K562 (cell line): ENCODE measurements at regions not wholly inside any gene's neighbourhood (a gene's known extent, or its start where the extent isn't known, plus 50 kb on each side); places are given as distances from the start of the nearest gene placed in this dataset.

ENCODE experiments used
- ATAC-seq: fragments of 200-7000 bp; cut with Tn5 transposase; 3 replicates; pipeline ENCODE4 v1.9.1; 2020; ENCODE audit warnings: moderate library complexity
- BruUV-seq: library from RNA; stranded (reverse); fragments of 400-500 nt; replicated peaks from 2 replicates; lab custom pipeline; 2021; lab: Mats Ljungman, UMichigan
- CTCF ChIA-PET: fragments of 300-600 bp; formaldehyde crosslinking; extraction: SDS; loops from one replicate; lab custom pipeline; 2021; ENCODE audit warnings: low intra/inter-chr PET ratio; lab: Yijun Ruan, JAX
- POLR2A ChIA-PET: fragments of 300-600, 350-650 bp; sonication (Branson Sonifier 250); formaldehyde crosslinking; extraction: SDS; loops from one replicate; lab custom pipeline; 2021; ENCODE audit warnings: antibody characterized with exemption, inconsistent platforms; lab: Yijun Ruan, JAX
- DNase-seq, 4 experiments: peaks; one replicate each; pipeline versions ENCODE4 v3.0.0 to v3.0.0-alpha.2; 2011 to 2018; ENCODE audit warnings: low spot score in 3 of 4, mixed read lengths in 3 of 4; ENCODE audit errors: extremely low read depth in 1 of 4
- FAIRE-seq: peaks from 2 replicates; lab custom pipeline; 2011; peaks lifted over from hg19 to GRCh38; lab: Jason Lieb, UNC
- H2AFZ ChIP-seq: 2 replicates; pipeline ENCODE4 v1.6.0; 2011; ENCODE audit warnings: low read depth, low read length, control low read depth, inconsistent platforms
- H3K27ac ChIP-seq: fragments of 200-600 bp; 3 replicates; pipeline ENCODE4 v1.8.0; 2011; ENCODE audit warnings: low read depth, mild to moderate bottlenecking, control low read depth, inconsistent platforms, low read length, moderate library complexity, mixed read lengths; ENCODE audit errors: extremely low read depth
- H3K27me3 ChIP-seq, 2 experiments: fragments of 300-600 bp in 1 of 2; 2 replicates in 1 of 2; 3 replicates in 1 of 2; pipeline versions ENCODE4 v1.6.0 to v1.8.0; 2011; ENCODE audit warnings: inconsistent platforms in 2 of 2, low read length in 2 of 2, mild to moderate bottlenecking in 1 of 2, mixed read lengths in 1 of 2, moderate library complexity in 1 of 2; ENCODE audit not compliant: control insufficient read depth in 2 of 2, insufficient read depth in 2 of 2
- H3K36me3 ChIP-seq: fragments of 300-600 bp; 3 replicates; pipeline ENCODE4 v1.8.0; 2011; ENCODE audit warnings: mild to moderate bottlenecking, low read length, inconsistent platforms; ENCODE audit not compliant: control insufficient read depth, insufficient read depth
- H3K4me1 ChIP-seq, 2 experiments: fragments of 200-600 bp in 1 of 2; replicated peaks in 1 of 2; 2 replicates in 1 of 2; 3 replicates in 1 of 2; pipeline versions ENCODE4 v1.5.1 to v1.8.0; 2011; ENCODE audit warnings: inconsistent platforms in 2 of 2, low read length in 2 of 2, mild to moderate bottlenecking in 1 of 2, mixed read lengths in 1 of 2, moderate library complexity in 1 of 2; ENCODE audit not compliant: control insufficient read depth in 2 of 2, insufficient read depth in 2 of 2
- H3K4me2 ChIP-seq: 2 replicates; pipeline ENCODE4 v1.6.1; 2011; ENCODE audit warnings: low read length, control low read depth, inconsistent platforms, mixed read lengths; ENCODE audit not compliant: insufficient read depth
- H3K4me3 ChIP-seq: fragments of 200-600 bp; sonication (generic), shearing (Covaris generic); 2 replicates; pipeline ENCODE4 v1.5.1; 2016; ENCODE audit warnings: control low read depth, inconsistent platforms
- H3K79me2 ChIP-seq: fragments of 200-600 bp; 3 replicates; pipeline ENCODE4 v1.8.0; 2011; ENCODE audit warnings: low read length, inconsistent platforms; ENCODE audit not compliant: control insufficient read depth, insufficient read depth
- H3K9ac ChIP-seq, 2 experiments: 2 replicates each; pipeline versions ENCODE4 v1.6.0 to v1.6.1; 2011; ENCODE audit warnings: low read depth in 2 of 2, low read length in 2 of 2, control low read depth in 1 of 2, inconsistent platforms in 1 of 2, mild to moderate bottlenecking in 1 of 2, mixed read lengths in 1 of 2; ENCODE audit not compliant: insufficient read depth in 1 of 2
- H3K9me1 ChIP-seq: one replicate; pipeline ENCODE4 v1.6.0; 2011; ENCODE audit warnings: inconsistent platforms, mild to moderate bottlenecking, low read length, moderate library complexity; ENCODE audit not compliant: control insufficient read depth, insufficient read depth
- H3K9me3 ChIP-seq: replicated peaks from 2 replicates; pipeline ENCODE4 v1.5.1; 2011; ENCODE audit warnings: low read depth, low read length, inconsistent platforms; ENCODE audit not compliant: control insufficient read depth, insufficient read depth
- H4K20me1 ChIP-seq: replicated peaks from 2 replicates; pipeline ENCODE4 v1.6.1; 2011; ENCODE audit warnings: low read length, inconsistent platforms, mixed read lengths; ENCODE audit not compliant: control insufficient read depth, insufficient read depth
- CREB1 ChIP-seq, 2 experiments: sonication (generic) in 1 of 2; formaldehyde crosslinking in 1 of 2; IDR thresholded peaks; 2 replicates each; pipeline versions ENCODE4 v1.6.1 to v1.8.0; 2012 to 2022; ENCODE audit warnings: inconsistent platforms in 1 of 2, mild to moderate bottlenecking in 1 of 2, missing genetic modification reagents in 1 of 2, moderate library complexity in 1 of 2
- GTF2F1 ChIP-seq: IDR thresholded peaks from 2 replicates; pipeline ENCODE4 v1.6.1; 2011; ENCODE audit warnings: low read depth, low read length, improper control_type of control experiment
- RBM22 ChIP-seq: fragments of 200-400 bp; formaldehyde crosslinking; IDR thresholded peaks from 2 replicates; pipeline ENCODE4 v1.6.1; 2018; ENCODE audit warnings: low read length, low read depth; ENCODE audit not compliant: poor library complexity, severe bottlenecking
- SMARCA4 ChIP-seq: fragments of 450-650 bp; IDR thresholded peaks from 2 replicates; pipeline ENCODE4 v1.6.1; 2016
- ZNF740 ChIP-seq, 3 experiments: fragments of 200-800 bp in 1 of 3; sonication (Bioruptor generic) in 1 of 3; sonication (generic) in 1 of 3; formaldehyde crosslinking in 1 of 3; IDR thresholded peaks; 2 replicates each; pipeline versions ENCODE4 v1.6.1 to v1.8.0; 2016 to 2022; ENCODE audit warnings: mild to moderate bottlenecking in 2 of 3, missing compliant biosample characterization in 2 of 3, missing genetic modification characterization in 2 of 3, missing genetic modification reagents in 1 of 3
- ZNF830 ChIP-seq: fragments of 250-450 bp; sonication (Bioruptor Pico); IDR thresholded peaks from 2 replicates; pipeline ENCODE4 v1.5.0; 2021; ENCODE audit warnings: mild to moderate bottlenecking
- WGBS: fragments of 100-300 bp; shearing (Covaris generic); methylation state at CpG from one replicate; pipeline ENCODE4 v1.1.6; 2016; ENCODE audit warnings: low coverage, mixed read lengths; ENCODE audit not compliant: insufficient coverage; ENCODE audit errors: missing lambda C conversion rate; 5-methylcytosine and 5-hydroxymethylcytosine counted together
- in situ Hi-C: fragments of 300-500 bp; cut with MboI; formaldehyde crosslinking; loops from 4 replicates; pipeline ENCODE4 v1.15.0; 2018; ENCODE audit warnings: inconsistent platforms, mixed read lengths
- intact Hi-C: fragments of 100-400 bp; cut with micrococcal nuclease; formaldehyde crosslinking; loops from 2 replicates; pipeline ENCODE4 v1.14.2; 2022

GRCh38 chr11:56843816-56844215 lies 95.3 kb upstream of the OR9G4 start:
- no peak for ATAC-seq
- Histone ChIP-seq H3K27me3 (no peaks in the 10 kb centered on the region), H3K27ac (no peak overlapping the region), H3K9me3 (no peaks in the 10 kb centered on the region), H3K9me1 (no peaks in the 10 kb centered on the region), H3K36me3 (no peaks in the 10 kb centered on the region), H3K4me2 (no peak overlapping the region), H3K4me3 (no peak overlapping the region), H3K4me1 (no peaks in the 10 kb centered on the region), H4K20me1 (no peaks in the 10 kb centered on the region), H3K9ac (no peak overlapping the region), H3K79me2 (no peaks in the 10 kb centered on the region), H2AFZ (no peak overlapping the region)
- no peak for FAIRE-seq
- no peak for DNase-seq
- 0% methylated on average over 2 of the region's 2 CpGs for WGBS
- ChIA-PET POLR2A (no interaction called here), CTCF (no interaction called here)
- intact Hi-C loops: no loop called here
- in situ Hi-C loops: loop anchor here (5.0 kb wide), 1 partner anchor 418 kb away; no protein-coding TSS in a partner anchor
- no peak for TF ChIP-seq GTF2F1
- TF ChIP-seq RBM22: no peak
- TF ChIP-seq ZNF740 (CRISPR knock-in tag; IDR thresholded peaks at IDR 0.05): no peak
- no peak for TF ChIP-seq ZNF740 (tag; IDR thresholded peaks at IDR 0.05)
- no peak for TF ChIP-seq CREB1 (IDR thresholded peaks at IDR 0.05)
- TF ChIP-seq CREB1 (CRISPR knock-in tag; IDR thresholded peaks at IDR 0.05): no peak
- no peak for TF ChIP-seq ZNF830 (CRISPR knock-in tag)
- no peak for TF ChIP-seq SMARCA4
- no TSS peak for BruUV-seq
